GM12865 (cell line): ENCODE measurements at regions not wholly inside any gene's neighbourhood (a gene's known extent, or its start where the extent isn't known, plus 50 kb on each side); places are given as distances from the start of the nearest gene placed in this dataset.

Experiments
- DNase-seq: peaks from one replicate; pipeline ENCODE4 v3.0.0; 2010; ENCODE audit warnings: low read depth
- H3K4me3 ChIP-seq: 2 replicates; pipeline ENCODE4 v1.5.1; 2011; ENCODE audit warnings: mild to moderate bottlenecking, low read depth, low read length, control low read depth
- CTCF ChIP-seq: IDR thresholded peaks from 2 replicates; pipeline ENCODE4 v1.5.1; 2011; ENCODE audit warnings: low read length, control low read depth, low read depth, inconsistent platforms; ENCODE audit not compliant: insufficient read depth; ENCODE audit errors: missing control alignments

DNA sequence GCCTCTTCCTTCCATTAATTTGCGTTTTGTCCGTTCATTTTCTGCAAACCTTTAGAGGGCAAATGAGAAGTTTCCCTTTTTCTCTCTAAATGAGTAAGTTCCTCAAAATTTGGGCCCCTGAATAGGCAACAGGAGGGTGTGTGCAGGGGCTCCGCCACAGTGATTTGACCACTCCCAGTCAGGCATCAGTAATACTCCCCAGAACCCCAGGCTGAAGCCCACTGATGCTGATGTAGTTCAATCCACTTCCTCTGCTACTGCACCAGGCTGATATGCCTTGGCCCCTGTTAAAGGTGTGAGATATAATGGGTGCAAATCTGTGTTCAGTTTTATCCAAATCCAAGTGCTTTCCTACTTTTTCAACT lies 1150.0 kb downstream of the RPIA start:
- DNase-seq, result no peak
- no peak overlapping the region for H3K4me3 ChIP-seq
- TF ChIP-seq CTCF, result no peak

GRCh38 chr2:89842180-89842908 lies 1150.9 kb downstream of the RPIA start:
- no peak overlapping the region for H3K4me3 ChIP-seq
- TF ChIP-seq CTCF, result no peak

GRCh38 chr2:89844221-89844943 lies 1152.9 kb downstream of the RPIA start:
- no peak for DNase-seq
- H3K4me3 ChIP-seq, result no peak overlapping the region
- TF ChIP-seq CTCF, result no peak

More at GRCh38 chr2:89842180-89842908, 1150.9 kb downstream of the RPIA start:
- DNase-seq, result no peak

DNA sequence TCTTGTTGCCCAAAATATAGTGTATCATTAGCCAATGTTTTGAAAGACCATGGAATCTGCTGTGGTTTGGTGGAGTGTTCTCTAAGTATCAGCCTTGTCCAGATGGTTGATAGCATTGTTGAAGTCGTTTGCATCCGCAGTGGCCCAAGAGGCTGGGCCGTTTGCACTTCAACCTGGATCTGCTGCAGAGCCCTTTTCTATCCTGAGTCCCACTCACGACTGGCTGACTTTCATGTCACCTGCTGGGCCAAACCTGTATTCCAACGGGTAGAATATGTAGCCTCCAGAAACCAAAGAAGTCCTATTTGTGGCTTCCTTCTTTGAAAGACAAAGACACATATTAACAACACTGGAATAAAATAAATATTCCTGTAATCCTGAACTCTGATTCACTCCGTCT lies 1154.1 kb downstream of the RPIA start:
- no peak for DNase-seq
- H3K4me3 ChIP-seq, result no peak overlapping the region
- TF ChIP-seq CTCF, result no peak

GRCh38 chr2:89848114-89848513 lies 1156.6 kb downstream of the RPIA start:
- no peak for TF ChIP-seq CTCF
- H3K4me3 ChIP-seq, result no peak overlapping the region
- DNase-seq, result no peak

GRCh38 chr2:89848763-89849368 lies 1157.4 kb downstream of the RPIA start:
- H3K4me3 ChIP-seq, result no peak overlapping the region
- peak; percentile 6 for TF ChIP-seq CTCF
- no peak for DNase-seq
